Gastroesophageal sphincter (tissue), 3 donors: ENCODE measurements at regions not wholly inside any gene's neighbourhood (a gene's known extent, or its start where the extent isn't known, plus 50 kb on each side); places are given as distances from the start of the nearest gene placed in this dataset.

Experiments
- EP300 ChIP-seq: sonication (generic); formaldehyde crosslinking; IDR thresholded peaks from one replicate; pipeline ENCODE4 v1.6.1; 2017; ENCODE audit warnings: antibody characterized with exemption, mild to moderate bottlenecking
- POLR2A ChIP-seq, 2 donors: fragments of 450-650 bp; IDR thresholded peaks; one replicate each; pipeline ENCODE4 v1.6.1; 2017; ENCODE audit warnings: antibody characterized with exemption in 2 of 2, mild to moderate bottlenecking in 2 of 2, moderate library complexity in 1 of 2
- POLR2AphosphoS5 ChIP-seq: sonication (generic); formaldehyde crosslinking; IDR thresholded peaks from one replicate; pipeline ENCODE4 v1.6.1; 2017; ENCODE audit warnings: antibody characterized with exemption
- TF ChIP-seq, protein P1 (sequence below), 4 experiments: fragments of 200-600 bp in 2 of 4; fragments of 450-650 bp in 2 of 4; sonication (generic) in 1 of 4; IDR thresholded peaks; one replicate each; pipeline ENCODE4 v1.5.1; 2017 to 2019; ENCODE audit warnings: antibody characterized with exemption in 4 of 4, mild to moderate bottlenecking in 2 of 4, moderate library complexity in 2 of 4

DNA sequence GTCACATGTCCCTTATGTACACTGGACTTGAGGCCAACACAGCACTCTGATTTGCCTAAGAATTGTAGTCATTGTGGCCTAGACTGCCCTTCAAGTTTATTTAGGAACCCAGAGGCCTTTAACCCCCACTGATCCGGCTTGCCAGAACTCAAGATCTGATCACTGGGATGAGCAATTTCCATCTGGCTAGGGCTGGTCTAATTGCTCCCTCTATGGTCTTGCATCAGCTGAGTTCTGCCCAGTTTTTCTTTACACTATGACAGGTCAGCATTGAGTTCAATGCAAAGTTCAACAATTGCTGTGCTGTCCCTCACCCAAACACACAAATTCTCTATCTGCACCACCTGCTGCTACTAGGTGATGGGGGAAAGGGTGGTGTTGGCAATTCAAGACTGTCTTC is 146.9 kb upstream of the MDGA2 start:
- TF ChIP-seq, protein P1, sequence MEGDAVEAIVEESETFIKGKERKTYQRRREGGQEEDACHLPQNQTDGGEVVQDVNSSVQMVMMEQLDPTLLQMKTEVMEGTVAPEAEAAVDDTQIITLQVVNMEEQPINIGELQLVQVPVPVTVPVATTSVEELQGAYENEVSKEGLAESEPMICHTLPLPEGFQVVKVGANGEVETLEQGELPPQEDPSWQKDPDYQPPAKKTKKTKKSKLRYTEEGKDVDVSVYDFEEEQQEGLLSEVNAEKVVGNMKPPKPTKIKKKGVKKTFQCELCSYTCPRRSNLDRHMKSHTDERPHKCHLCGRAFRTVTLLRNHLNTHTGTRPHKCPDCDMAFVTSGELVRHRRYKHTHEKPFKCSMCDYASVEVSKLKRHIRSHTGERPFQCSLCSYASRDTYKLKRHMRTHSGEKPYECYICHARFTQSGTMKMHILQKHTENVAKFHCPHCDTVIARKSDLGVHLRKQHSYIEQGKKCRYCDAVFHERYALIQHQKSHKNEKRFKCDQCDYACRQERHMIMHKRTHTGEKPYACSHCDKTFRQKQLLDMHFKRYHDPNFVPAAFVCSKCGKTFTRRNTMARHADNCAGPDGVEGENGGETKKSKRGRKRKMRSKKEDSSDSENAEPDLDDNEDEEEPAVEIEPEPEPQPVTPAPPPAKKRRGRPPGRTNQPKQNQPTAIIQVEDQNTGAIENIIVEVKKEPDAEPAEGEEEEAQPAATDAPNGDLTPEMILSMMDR (IDR thresholded peaks at IDR 0.05), result no peak
- no peak for TF ChIP-seq POLR2AphosphoS5
- no peak for TF ChIP-seq POLR2A (IDR thresholded peaks at IDR 0.05)
- no peak for TF ChIP-seq EP300
